Panc1 (cell line): ENCODE measurements at regions not wholly inside any gene's neighbourhood (a gene's known extent, or its start where the extent isn't known, plus 50 kb on each side); places are given as distances from the start of the nearest gene placed in this dataset.
A peak's percentile ranks its signal among the peaks of the same experiment; 100 is the strongest.
"Not testable (repeated sequence)": the region's sequence is repeated elsewhere in the genome, so short reads cannot be mapped to it uniquely, and the experiment has no call there.

Source experiments
- ATAC-seq: fragments of 200-7000 bp; cut with Tn5 transposase; 2 replicates; pipeline ENCODE4 v1.9.1; 2020; ENCODE audit warnings: mild to moderate bottlenecking, moderate library complexity
- BruUV-seq: library from RNA; stranded (reverse); fragments of 400-500 nt; replicated peaks from 2 replicates; lab custom pipeline; 2021; lab: Mats Ljungman, UMichigan
- CTCF ChIA-PET: fragments of 300-600 bp; sonication (Branson Sonifier 250); formaldehyde crosslinking; loops from one replicate; lab custom pipeline; 2022; ENCODE audit warnings: antibody characterized with exemption; lab: Charles Lee
- POLR2A ChIA-PET: fragments of 300-600 bp; sonication (Branson Sonifier 250); formaldehyde crosslinking; loops from one replicate; lab custom pipeline; 2022; ENCODE audit warnings: antibody characterized with exemption; lab: Charles Lee
- DNase-seq: peaks from one replicate; pipeline ENCODE4 v3.0.0-alpha.2; 2010; ENCODE audit warnings: low read depth, low spot score
- H3K27ac ChIP-seq: 2 replicates; pipeline ENCODE4 v1.5.1; 2011; ENCODE audit warnings: mild to moderate bottlenecking, low read length, inconsistent platforms
- H3K27me3 ChIP-seq: fragments of 200-500 bp; sonication (Bioruptor generic); 2 replicates; pipeline ENCODE4 v1.6.0; 2014; ENCODE audit warnings: low read length, inconsistent platforms; ENCODE audit not compliant: control insufficient read depth, insufficient read depth
- H3K36me3 ChIP-seq: fragments of 200-500 bp; sonication (Bioruptor generic); 2 replicates; pipeline ENCODE4 v1.5.1; 2014; ENCODE audit warnings: inconsistent platforms, mild to moderate bottlenecking, low read length, moderate library complexity; ENCODE audit not compliant: control insufficient read depth, insufficient read depth
- H3K4me1 ChIP-seq: 2 replicates; pipeline ENCODE4 v1.5.1; 2011; ENCODE audit warnings: inconsistent platforms, mild to moderate bottlenecking, low read length, moderate library complexity; ENCODE audit not compliant: control insufficient read depth, insufficient read depth
- H3K4me3 ChIP-seq, 2 experiments: 2 replicates each; pipeline ENCODE4 v1.5.1; 2011 to 2012; ENCODE audit warnings: low read depth in 2 of 2, low read length in 2 of 2, mild to moderate bottlenecking in 2 of 2, inconsistent platforms in 1 of 2, moderate library complexity in 1 of 2
- H3K9me3 ChIP-seq: fragments of 200-500 bp; sonication (Bioruptor generic); 2 replicates; pipeline ENCODE4 v1.5.1; 2014; ENCODE audit warnings: low read depth, mild to moderate bottlenecking, inconsistent platforms, low read length, moderate library complexity; ENCODE audit not compliant: control insufficient read depth, insufficient read depth
- CTCF ChIP-seq: fragments of 450-650 bp; IDR thresholded peaks from 2 replicates; pipeline ENCODE4 v1.5.1; 2017; ENCODE audit warnings: mild to moderate bottlenecking
- POLR2AphosphoS5 ChIP-seq: IDR thresholded peaks from 2 replicates; pipeline ENCODE4 v1.6.1; 2012; ENCODE audit warnings: mild to moderate bottlenecking, low read depth, low read length, moderate library complexity
- REST ChIP-seq, 2 experiments: IDR thresholded peaks; 2 replicates each; pipeline ENCODE4 v1.6.1; 2011 to 2012; ENCODE audit warnings: low read depth in 2 of 2, control low read depth in 1 of 2, low read length in 1 of 2, mild to moderate bottlenecking in 1 of 2, moderate library complexity in 1 of 2; ENCODE audit not compliant: insufficient read depth in 1 of 2
- SIN3A ChIP-seq: IDR thresholded peaks from 2 replicates; pipeline ENCODE4 v1.6.1; 2012; ENCODE audit warnings: low read depth, mild to moderate bottlenecking, low read length, moderate library complexity, borderline replicate concordance; ENCODE audit not compliant: insufficient read depth
- TCF7L2 ChIP-seq: IDR thresholded peaks from 2 replicates; pipeline ENCODE4 v1.6.1; 2011; ENCODE audit warnings: mild to moderate bottlenecking, low read depth, low read length, inconsistent platforms
- in situ Hi-C: cut with HindIII; loops from 2 replicates; pipeline ENCODE4 v1.10.0; 2016; ENCODE audit warnings: low sequenced_read_pairs, low pct_unique_long_range_greater_than_20kb
- intact Hi-C: fragments of 100-400 bp; cut with micrococcal nuclease; formaldehyde crosslinking; loops from one replicate; pipeline ENCODE4 v1.10.0; 2022; ENCODE audit not compliant: unreplicated experiment

GRCh38 chr14:106129274-106129673, 602.9 kb downstream of the TMEM121 start:
- ATAC-seq (no peak), DNase-seq (no peak)
- no peaks in the 10 kb centered on the region for H3K9me3 ChIP-seq
- BruUV-seq = no TSS peak
- H3K27ac ChIP-seq = no peak overlapping the region
- ChIA-PET CTCF (no interaction called here), POLR2A (no interaction called here)
- H3K4me1 ChIP-seq = no peaks in the 10 kb centered on the region
- in situ Hi-C loops (no loop called here), intact Hi-C loops (no loop called here)
- H3K4me3 ChIP-seq = no peak overlapping the region
- no peaks in the 10 kb centered on the region for H3K36me3 ChIP-seq
- TF ChIP-seq CTCF = 0 out of 2 replicates have a peak, but pooled peaks have one; percentile 12
- TF ChIP-seq POLR2AphosphoS5 = no peak
- H3K27me3 ChIP-seq = no peaks in the 10 kb centered on the region

GRCh38 chr14:106129904-106130661, 603.7 kb downstream of the TMEM121 start:
- intact Hi-C loops, DNase-seq, BruUV-seq, H3K36me3 ChIP-seq, H3K9me3 ChIP-seq, in situ Hi-C loops, H3K27ac ChIP-seq, H3K4me1 ChIP-seq, ATAC-seq, H3K27me3 ChIP-seq, H3K4me3 ChIP-seq, CTCF ChIA-PET, POLR2A ChIA-PET: not testable (repeated sequence)

GRCh38 chr14:106133126-106133525, 606.7 kb downstream of the TMEM121 start:
- H3K36me3 ChIP-seq, H3K4me1 ChIP-seq, H3K27me3 ChIP-seq, POLR2A ChIA-PET, in situ Hi-C loops, H3K4me3 ChIP-seq, CTCF ChIA-PET, DNase-seq, H3K27ac ChIP-seq, BruUV-seq, ATAC-seq, H3K9me3 ChIP-seq, intact Hi-C loops: not testable (repeated sequence)

- Histone ChIP-seq H3K4me3 (no peak overlapping the region), H3K4me1 (no peaks in the 10 kb centered on the region), H3K9me3 (no peaks in the 10 kb centered on the region), H3K27me3 (no peaks in the 10 kb centered on the region), H3K36me3 (no peaks in the 10 kb centered on the region), H3K27ac (no peak overlapping the region)
- intact Hi-C loops (no loop called here), in situ Hi-C loops (no loop called here)
- TF ChIP-seq CTCF (no peak), TCF7L2 (no peak), SIN3A (no peak), POLR2AphosphoS5 (no peak), REST (IDR thresholded peaks at IDR 0.05; ENCODE audit: insufficient read depth in 1 of 2, low read depth in 2 of 2, low read length in 1 of 2) (no peak)
- POLR2A ChIA-PET = no interaction called here
- ATAC-seq (no peak), DNase-seq (no peak)
- CTCF ChIA-PET = no interaction called here
- no TSS peak for BruUV-seq
Measured at GRCh38 chr14:106134886-106135285, 608.5 kb downstream of the TMEM121 start.
